A204.1 (cell line): ENCODE measurements at regions not wholly inside any gene's neighbourhood (a gene's known extent, or its start where the extent isn't known, plus 50 kb on each side); places are given as distances from the start of the nearest gene placed in this dataset.

Source experiments
- FAIRE-seq: peaks from 2 replicates; lab custom pipeline; 2012; peaks lifted over from hg19 to GRCh38; lab: Jason Lieb, UNC

DNA sequence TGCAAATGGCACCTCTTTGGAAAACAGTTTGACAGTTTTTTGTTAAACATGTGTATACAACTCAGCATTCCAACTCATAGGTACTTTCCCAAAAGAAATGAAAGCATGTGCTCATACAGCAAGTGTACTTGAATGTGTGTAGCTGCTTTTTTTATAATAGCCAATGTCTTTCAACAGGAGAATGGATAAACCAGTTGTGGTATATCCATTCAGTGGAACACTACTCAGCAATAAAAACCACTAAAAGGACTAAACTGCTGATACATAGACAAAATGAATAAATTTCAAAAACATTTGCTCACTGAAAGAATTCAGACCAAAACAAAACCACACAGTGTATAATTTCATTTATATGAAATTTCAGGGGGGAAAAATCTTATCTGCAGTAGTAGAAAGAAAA lies 267.3 kb downstream of the NR2F1-AS1 start:
- no peak for FAIRE-seq

DNA sequence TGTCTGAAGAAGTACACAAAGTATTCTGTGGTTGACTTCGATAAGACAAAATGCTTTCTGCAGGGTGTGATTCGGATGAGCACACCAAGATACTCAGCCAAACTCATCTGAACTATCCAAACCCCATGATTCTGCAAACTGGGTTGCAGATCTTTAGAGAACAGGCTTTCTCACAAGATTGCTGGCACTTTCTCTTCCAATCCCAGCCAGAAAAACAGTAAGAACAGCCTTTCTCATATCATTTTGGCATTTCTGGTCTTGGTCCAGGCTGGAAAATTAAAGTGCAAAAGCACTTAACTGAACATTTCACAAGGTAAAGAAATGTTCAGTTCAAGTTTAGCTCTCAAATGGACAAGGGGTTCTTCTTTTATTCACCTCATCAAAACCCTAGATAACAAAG lies 269.1 kb downstream of the NR2F1-AS1 start:
- no peak for FAIRE-seq

DNA sequence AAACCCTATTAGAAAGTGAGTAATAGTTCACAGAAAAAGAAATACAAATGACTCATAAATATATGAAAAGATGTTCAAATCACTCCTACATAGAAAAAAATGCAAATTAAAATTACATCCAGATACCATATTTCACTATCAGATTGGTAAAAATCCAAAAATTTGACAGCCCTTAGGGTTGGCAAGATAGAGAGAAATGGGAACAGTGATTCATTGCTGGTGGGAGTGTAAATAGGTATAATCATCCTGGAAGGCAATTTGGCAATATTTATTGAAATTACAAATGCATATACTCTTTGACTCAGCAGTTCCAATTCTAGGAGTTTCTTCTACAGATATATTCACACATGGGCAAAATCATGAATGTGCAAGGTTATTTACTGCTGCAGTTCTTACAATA lies 273.5 kb downstream of the NR2F1-AS1 start:
- FAIRE-seq = no peak

DNA sequence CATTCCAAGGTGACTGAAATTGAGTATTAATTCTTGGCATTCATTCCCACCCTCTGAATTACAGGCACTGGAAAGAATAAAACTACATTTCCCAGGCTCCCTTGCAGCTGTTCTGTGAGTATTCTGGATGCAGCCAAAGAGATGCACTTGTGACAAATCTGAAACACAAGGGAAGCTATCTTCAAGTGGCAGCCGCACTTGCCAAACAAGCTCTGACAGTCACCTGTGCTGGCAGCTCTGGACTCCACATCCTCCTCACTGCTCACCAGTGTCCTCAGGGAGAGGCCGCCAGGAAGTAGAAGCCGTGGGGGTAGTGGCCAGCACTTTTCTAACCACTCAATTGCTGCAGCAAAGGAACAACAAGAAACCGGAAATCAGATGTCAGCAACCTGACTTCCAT lies 275.0 kb downstream of the NR2F1-AS1 start:
- no peak for FAIRE-seq

DNA sequence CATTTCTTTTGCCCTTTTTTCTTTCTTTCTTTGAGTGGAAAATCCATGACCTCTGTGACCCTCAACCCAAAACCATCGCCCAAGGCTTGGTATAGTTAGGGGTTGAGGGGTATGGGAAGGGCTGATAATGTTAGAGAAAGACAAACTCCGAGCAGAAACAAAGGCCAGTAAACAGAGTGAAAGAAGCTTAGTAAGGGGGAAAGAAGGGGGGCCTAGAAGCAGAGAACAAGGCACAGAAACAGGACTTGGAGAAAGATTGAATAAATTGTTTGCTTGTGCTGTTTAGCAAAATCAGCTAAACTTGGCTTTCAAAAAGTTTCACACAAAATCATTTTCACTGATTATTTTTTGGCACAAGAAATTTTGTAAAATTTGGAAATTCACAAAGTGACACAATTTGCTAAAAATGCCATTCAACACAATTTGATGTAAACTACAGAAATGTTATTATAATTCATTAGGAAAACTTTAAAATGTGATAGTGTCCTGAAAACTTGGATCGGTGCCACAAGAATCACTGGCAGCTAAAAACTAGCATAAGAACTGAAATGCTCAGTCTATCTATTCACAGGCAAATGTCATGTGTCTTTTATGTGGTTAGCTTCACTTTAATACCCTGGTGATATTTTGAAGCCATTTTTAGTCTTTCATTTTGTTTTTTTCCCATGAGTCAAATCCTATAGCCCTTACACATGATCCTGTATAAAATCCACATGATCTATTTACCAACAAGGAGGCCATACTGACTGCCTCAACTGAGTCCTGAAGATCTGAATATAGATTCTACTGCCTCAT lies 276.4 kb downstream of the NR2F1-AS1 start:
- FAIRE-seq = no peak

DNA sequence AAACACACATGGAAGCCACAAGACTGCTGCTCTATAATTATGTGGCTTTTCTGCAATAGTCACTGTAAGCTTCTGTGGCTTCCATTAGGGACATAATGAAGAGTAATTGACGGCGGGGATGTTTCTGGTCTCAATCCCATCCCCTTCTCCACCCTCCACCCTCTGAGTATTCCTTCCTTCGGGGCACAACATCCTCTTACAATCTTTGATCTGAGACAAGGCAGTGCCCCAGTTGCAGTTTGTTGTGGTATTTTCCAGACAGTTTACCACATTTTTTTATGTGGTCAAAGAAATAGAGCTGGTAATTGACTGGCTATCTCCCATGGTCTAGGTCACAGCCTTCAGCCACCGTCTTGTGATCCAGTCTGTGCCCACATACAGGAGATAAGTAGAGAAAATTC lies 277.7 kb downstream of the NR2F1-AS1 start:
- no peak for FAIRE-seq

DNA sequence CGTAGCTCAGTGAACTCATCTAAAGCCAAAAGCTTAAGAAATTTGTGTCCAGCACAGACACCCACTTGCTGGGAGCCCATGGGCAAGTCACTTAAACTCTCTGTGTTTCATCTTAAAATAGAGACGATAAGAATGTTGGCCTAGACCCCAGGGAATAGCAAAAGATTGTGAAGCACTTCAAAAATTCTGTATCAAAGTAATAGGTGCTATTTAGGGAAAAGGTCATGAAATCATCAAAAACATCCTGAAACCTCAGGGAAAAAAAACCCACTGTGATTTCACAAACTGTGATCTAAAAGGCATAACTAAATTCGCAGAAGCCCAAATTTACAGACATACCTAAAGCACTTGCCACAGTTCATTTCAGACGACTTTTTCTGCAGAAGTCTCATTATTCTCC lies 278.3 kb downstream of the NR2F1-AS1 start:
- no peak for FAIRE-seq

DNA sequence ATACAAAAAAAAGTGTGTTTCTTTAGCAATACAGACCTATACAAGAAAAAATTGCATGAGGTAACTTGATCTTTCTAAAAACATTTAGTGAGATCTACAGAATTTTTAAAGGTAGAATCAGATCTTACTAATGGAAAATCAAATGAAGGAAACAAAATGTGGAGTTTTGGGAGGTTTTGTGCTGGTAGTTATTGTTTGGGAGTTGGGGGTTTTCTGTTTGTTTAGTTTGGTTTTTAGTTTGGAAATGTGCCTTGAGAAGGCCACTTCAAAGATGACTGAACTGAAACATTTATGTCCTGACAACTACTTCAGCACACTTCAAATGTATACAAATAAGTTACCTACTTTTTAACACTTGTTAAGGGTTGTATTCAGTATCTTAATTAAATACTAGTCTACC lies 280.1 kb downstream of the NR2F1-AS1 start:
- FAIRE-seq = no peak

DNA sequence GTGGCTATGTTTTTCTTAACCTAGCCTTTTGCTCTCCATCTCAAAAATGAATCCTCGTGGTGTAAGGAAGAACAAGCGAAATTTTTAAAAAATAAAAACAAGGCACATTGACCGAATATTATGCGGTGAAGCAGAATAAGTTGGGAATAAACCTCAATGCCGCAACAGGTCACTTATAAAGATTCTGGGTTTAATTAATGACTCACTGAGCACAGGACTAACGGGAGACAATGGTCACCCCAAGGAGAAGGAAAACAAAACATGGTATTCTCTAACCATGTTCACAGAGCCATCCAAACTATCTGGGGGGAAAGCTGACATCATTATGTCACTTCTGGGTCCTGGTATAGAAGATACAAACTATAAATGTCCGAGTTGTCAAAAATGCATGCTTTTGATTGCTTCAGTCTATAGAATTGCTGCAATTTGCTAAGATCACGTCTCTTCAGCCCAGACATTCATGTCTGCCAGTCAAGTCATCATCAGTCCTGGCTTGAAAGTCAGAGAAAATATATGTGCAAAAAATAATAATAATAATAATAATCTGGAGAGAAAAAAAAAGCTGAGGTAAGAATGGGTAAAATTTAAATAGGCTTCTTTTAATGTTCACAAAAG lies 280.6 kb downstream of the NR2F1-AS1 start:
- no peak for FAIRE-seq

DNA sequence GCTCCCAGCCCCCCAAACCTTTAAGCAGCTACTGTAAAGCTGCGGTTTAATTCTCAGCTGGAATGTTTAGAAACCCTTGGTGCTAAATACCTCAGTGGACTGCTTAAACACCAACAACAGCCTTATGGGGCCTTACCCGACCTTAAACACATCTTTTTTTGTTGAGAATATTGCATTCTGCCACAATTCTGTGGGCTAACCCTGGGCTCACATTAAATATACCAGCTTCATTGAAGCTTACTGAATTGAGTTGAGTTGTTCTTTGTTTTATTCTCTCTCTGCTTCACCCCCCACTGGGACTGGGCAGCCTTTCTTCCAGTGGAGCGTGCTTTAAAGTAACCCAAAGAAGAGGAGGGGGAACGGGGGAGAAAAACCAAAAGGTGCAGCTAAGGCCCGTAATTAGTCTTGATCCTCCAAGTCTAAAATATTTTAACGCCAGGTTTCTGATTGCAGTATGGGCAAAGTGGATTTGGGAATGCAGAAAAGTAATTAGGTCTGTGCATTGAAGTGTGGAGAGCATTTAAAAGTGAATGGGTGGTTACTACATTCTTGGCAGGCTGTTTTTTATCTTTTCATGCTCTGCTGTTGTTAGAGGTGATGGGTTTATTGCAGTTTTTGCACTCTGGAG lies 281.2 kb downstream of the NR2F1-AS1 start:
- no peak for FAIRE-seq

DNA sequence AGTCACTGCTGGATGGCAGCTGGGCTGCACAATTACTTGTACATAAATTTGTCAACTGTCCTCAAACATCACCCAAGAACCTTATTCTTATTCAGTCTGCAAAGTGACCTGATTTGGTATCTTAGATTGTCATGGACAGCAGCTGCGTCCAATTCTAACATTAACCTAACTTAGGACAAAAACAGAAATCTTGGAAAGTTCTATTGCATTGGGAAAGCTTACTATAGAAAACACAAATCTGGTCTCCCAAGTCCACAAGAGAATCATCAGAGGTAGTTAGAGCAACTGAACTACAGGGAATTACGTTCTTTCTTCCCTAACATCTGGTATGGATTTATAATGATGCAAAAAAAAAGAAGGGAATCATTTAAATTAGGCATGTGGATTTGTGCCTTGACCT lies 283.9 kb downstream of the NR2F1-AS1 start:
- no peak for FAIRE-seq

DNA sequence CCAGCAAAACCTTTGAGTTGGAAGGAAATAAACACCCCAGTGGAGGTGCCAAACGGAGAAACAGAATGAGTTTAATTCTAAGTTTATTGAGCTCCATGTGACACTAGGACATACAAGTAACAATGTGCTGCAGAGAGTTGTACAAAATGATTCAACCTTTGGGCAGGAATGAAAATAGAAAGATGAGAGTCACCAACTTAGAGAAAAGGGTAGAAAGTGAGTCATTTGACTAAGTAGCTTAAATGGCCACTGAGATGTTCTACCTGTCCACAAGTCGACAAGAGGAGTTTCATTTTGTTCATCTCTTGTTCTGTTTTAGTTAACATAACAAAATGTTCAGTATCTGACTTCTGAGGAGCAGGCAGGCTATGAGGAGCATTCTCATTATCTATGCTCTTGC lies 284.7 kb downstream of the NR2F1-AS1 start:
- FAIRE-seq = no peak

DNA sequence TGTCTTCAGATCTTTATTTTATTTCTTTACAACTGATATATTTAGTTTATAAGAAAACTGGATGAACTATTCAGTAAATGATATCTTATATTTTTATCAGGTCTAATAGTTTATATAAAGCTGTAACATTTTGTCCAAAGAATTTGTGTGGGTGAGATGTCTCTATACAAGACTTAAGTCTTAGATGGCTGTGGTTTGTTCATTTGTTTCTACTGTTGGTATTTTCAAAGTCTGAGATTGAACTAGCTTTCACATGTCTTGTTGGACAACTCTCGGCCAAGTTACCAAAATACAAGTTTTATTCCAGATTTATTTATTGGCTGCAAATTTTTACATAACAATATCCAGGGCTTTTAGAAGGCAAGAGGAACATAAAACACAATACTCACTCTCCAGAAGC lies 286.0 kb downstream of the NR2F1-AS1 start:
- peak; percentile 48 for FAIRE-seq

DNA sequence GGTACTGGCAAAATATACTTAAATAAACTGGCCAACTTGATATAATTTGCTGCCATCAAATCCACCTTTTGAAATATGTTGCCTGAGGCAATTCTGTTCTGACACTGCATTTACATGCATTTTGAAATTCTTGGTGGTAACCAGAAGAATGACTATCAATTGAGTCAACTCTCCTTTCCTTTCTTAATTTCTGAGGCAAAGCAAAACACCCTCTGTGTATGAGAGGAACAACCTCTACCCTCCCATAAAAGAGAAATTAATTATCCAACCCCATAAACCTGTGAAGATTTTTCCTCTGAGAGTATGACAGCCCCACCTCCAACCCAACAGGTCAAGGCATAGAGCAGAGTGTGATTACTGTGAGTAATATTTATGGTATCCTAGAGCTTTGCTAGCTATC lies 286.8 kb downstream of the NR2F1-AS1 start:
- no peak for FAIRE-seq

DNA sequence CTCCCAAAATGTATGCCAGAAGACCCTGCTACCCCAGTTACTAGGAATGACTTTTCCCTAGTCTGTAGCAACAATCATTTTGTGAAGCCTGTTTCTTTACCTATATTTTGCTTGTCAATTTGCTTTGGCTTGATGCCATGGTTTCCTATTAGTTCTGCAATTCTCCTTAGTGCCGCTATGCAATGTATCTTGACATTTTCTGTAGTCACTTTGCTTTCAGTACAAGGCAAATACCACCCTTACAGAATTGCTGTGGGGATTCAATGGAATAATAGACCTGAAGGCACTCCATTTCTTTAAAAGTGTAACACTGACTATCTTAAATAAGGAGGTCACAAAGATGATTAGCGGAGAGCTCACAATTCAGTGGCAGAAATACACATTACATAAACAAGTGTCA lies 291.1 kb downstream of the NR2F1-AS1 start:
- FAIRE-seq = no peak

DNA sequence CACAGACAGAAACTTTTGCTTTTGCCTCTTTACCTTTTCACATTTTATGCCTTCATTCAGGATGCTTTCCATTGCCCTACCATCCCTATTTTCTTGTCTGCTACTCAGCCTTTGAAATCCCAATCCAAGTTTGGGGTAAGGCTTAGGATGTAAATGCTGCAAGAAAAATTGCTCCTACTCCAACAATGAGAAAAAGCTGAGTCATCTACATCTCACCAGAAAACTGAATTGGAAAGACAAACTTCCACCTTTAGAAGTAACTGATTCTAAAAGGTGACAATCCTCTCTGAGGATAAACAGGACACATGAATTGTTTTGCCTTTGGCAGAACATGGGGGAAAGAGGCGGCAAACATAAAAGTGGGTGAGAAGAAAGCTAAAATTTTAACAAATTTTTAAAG lies 295.6 kb downstream of the NR2F1-AS1 start:
- FAIRE-seq = no peak

DNA sequence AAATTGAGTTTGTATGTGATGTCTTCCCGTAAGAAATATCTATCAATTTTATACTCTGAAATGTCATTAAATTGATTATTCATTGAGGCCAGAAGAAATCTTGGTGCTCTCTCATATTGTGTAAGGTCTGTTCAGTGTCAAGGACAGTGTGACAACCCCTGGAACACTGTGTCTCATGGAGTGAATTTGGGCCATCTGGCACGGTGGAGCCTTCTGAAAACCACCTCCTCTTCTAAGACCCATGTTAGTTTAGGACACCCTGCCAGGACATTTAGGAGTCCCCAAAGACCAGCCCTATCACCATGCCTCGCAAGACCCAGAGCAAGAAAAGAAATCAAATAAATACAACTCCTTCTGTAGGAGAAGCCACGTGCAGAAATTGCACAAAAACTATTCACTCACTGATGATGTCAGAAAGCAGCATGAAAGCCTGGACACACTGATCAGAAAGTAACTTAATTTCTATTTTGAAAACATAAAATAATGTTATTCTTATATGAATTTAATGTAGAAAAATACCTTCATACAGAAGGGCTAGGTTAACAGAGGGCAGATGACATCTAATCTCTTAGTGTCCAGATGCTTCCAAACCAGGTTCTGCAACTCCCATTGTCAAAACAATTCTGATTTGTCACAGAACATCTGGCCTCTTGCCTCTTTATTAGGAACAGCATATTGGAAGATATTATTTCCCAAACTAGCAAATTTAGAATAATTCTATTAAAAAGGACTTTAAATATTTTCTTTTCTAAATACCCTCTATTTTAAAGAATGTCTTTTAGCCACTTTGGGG lies 298.8 kb downstream of the NR2F1-AS1 start:
- FAIRE-seq = no peak

DNA sequence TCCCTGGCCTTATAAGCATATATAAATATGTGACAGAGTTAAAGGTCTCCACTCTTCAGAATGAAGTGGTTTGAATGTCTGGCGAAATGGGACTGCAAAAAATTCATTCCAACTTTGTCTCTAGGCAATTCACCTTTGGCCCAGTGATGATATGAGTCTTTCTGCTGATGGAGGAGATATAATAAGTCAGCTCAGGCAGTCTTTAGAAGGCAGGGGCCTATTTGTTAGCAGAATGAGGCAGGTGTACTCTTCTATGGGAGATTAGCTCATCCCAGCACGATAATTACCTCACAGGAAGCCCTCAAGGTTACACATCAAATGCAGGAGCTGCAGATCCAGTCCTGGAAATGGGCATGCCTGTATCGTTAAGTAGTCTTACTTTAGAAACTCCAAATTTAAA lies 300.5 kb downstream of the NR2F1-AS1 start:
- FAIRE-seq = no peak

DNA sequence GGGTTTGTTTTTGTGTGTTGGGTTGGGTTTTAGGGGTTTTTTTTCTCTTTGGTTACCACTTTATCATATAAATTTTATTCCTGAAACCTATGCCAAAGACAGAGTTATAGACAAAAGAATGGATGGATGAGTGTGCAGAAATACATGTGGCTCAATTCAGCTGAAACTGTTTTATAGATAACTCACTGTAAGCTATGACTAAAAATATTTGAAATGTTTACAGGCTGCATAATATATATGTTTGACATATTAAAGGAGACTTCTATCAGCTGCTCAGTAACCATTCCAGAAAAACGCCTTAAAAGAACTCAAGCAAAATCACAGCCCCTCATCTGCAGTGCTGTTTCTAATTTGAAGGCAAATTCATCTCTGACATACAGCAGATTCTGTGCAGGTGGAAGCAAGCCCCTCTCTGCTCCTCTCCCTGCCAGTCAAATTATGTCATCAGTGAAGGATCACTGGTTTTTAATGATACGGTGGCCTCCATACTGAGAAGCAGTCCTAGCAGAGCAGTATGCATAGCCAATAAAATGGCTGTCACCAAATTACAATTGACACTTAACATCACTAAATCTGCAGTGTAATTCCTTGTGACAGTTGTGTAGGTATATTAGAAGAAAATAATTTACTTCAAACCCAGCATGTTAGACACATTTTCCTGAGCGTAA lies 301.6 kb downstream of the NR2F1-AS1 start:
- no peak for FAIRE-seq

DNA sequence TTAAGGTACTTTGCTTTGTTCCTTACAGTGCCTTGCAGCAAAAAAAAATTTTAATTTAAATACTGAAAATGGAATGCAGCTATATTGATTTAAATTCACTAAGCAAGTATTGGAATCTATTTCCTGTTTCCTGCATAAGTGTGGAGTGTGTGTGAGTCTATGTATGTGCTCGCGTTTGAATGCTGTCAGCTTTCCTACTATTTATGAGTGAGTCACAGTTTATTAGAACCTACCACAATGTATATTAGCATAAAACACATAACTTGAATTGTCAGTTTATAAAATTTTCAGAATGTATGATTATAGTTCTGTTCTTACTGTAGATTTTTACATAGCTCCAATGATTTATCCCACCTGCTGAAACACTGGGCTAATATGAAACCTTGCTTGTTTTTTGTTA lies 302.1 kb downstream of the NR2F1-AS1 start:
- FAIRE-seq = no peak

DNA sequence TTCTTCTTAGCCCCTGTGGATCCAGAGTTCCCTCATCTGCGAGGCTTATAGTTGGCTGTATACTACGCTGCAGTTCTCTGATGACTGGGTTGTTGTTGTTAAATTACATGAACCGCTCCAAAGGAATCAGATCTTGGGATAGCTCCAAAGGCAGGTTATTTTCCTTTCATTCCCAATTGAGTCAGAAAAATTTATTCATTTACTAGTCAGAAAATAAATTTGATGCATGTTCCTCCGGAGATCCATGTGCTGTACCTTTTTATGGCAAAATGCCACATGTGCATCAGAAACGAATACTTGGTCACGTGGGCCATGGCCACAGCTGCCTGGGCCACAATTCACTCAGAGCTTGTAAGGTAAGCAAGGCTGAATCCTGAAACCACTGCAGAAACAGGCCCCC lies 304.0 kb downstream of the NR2F1-AS1 start:
- FAIRE-seq = no peak

DNA sequence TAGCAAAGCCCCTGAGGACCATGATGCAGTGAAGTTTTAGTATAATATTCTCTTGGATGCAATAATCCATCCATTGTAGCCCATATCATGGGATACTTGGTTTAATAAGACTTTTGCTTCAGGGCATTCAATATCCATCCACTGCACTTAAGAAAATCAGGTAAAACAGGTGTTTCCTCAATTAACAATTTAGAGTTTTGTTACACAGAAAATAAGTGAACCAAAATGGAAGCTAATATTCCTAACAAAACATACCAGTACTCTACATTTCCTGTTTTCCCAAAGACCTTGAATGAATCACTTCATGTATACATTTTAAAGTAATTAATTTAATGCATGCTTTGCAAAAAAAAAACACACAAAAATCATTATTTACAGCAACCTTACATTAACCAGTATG lies 305.6 kb downstream of the NR2F1-AS1 start:
- peak; percentile 53 for FAIRE-seq
